ENCODE measurements at regions not wholly inside any gene's neighbourhood (a gene's known extent, or its start where the extent isn't known, plus 50 kb on each side); places are given as distances from the start of the nearest gene placed in this dataset.

GRCh38 chr20:6360766-6361165, 237.9 kb upstream of the FERMT1 start:
- Histone ChIP-seq H3K27ac (no peak overlapping the region), H3K9me3 (no peaks in the 10 kb centered on the region), H3K36me3 (no peaks in the 10 kb centered on the region), H3K4me1 (no peaks in the 10 kb centered on the region), H3K27me3 (no peaks in the 10 kb centered on the region), H3K4me3 (no peak overlapping the region)
- TF ChIP-seq, protein P1, sequence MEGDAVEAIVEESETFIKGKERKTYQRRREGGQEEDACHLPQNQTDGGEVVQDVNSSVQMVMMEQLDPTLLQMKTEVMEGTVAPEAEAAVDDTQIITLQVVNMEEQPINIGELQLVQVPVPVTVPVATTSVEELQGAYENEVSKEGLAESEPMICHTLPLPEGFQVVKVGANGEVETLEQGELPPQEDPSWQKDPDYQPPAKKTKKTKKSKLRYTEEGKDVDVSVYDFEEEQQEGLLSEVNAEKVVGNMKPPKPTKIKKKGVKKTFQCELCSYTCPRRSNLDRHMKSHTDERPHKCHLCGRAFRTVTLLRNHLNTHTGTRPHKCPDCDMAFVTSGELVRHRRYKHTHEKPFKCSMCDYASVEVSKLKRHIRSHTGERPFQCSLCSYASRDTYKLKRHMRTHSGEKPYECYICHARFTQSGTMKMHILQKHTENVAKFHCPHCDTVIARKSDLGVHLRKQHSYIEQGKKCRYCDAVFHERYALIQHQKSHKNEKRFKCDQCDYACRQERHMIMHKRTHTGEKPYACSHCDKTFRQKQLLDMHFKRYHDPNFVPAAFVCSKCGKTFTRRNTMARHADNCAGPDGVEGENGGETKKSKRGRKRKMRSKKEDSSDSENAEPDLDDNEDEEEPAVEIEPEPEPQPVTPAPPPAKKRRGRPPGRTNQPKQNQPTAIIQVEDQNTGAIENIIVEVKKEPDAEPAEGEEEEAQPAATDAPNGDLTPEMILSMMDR (IDR thresholded peaks at IDR 0.05) = no peak
- intact Hi-C loops (cut with DNase I) = no loop called here
- no peak for DNase-seq (ENCODE audit: low spot score in 2 of 2)

DNA sequence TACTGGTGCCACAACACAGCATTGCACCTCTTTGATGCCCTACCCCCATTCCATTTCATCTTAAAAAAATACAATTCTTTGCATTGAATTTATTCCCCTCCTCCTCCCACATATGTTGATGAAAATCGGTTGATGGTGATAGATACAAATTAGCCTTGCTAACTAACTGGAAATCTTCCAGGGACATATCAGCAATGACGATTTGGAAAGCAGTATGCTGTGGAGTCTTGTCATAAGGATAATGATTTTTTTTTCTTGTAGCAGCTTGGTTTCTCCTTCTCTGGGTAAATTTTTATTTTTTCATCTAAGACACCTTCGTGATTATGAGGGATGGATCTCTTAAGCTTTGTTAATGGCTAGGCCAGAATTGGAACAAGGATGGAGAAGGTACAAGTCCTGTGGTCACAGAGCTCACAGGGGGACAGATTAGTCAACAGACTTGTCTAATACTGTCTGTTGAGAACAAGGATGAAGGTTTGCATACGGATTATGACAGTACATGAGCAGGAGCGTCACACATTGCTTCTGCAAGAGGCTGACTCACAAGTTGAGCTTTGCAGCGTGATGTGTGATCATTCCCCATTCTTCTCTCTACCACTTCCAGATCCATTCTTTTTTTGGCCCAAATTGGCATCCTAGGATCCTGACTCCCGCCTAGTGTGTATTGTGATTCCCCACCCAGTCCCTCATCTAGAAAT, 233.1 kb upstream of the FERMT1 start:
- intact Hi-C loops (cut with DNase I) = no loop called here
- H3K9me3 ChIP-seq = no peaks in the 10 kb centered on the region
- no peaks in the 10 kb centered on the region for H3K36me3 ChIP-seq
- H3K27me3 ChIP-seq = no peaks in the 10 kb centered on the region
- no peak for DNase-seq (ENCODE audit: low spot score in 2 of 2)
- H3K27ac ChIP-seq = no peak overlapping the region
- no peak overlapping the region for H3K4me3 ChIP-seq
- TF ChIP-seq, protein P1 (IDR thresholded peaks at IDR 0.05) = no peak
- no peaks in the 10 kb centered on the region for H3K4me1 ChIP-seq

GRCh38 chr20:6348908-6349307, 226.1 kb upstream of the FERMT1 start:
- H3K27ac ChIP-seq = no peak overlapping the region
- no peaks in the 10 kb centered on the region for H3K9me3 ChIP-seq
- no peaks in the 10 kb centered on the region for H3K27me3 ChIP-seq
- intact Hi-C loops (cut with DNase I) = no loop called here
- TF ChIP-seq, protein P1 (IDR thresholded peaks at IDR 0.05) = no peak
- no peaks in the 10 kb centered on the region for H3K4me1 ChIP-seq
- H3K36me3 ChIP-seq = no peaks in the 10 kb centered on the region
- DNase-seq (ENCODE audit: low spot score in 2 of 2) = no peak
- no peak overlapping the region for H3K4me3 ChIP-seq

- intact Hi-C loops (cut with DNase I) = no loop called here
- TF ChIP-seq, protein P1 (IDR thresholded peaks at IDR 0.05) = no peak
- H3K9me3 ChIP-seq = no peaks in the 10 kb centered on the region
These were observed 225.1 kb upstream of the FERMT1 start for GRCh38 chr20:6347916-6348315.

DNA sequence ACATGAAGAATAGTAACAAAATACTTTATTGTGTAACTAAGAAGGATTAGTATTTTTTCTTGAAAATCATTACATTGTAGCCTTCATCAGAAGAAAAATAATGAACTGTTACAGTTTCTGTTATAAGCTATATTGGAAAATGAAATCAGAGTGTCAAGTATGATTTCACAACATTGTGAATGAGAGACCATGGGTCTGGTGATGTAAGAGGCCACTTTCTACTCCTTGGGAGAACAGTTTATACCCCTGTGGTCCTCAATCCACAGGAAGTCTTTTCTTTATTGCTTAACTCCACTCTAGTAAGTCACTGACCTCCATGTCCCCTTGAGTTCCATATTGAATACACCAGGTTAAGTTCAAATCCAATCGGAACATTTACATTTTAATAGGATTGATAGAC, 218.7 kb upstream of the FERMT1 start:
- TF ChIP-seq, protein P1 (IDR thresholded peaks at IDR 0.05) = no peak
- no peaks in the 10 kb centered on the region for H3K27me3 ChIP-seq
- H3K4me1 ChIP-seq = no peaks in the 10 kb centered on the region
- intact Hi-C loops (cut with DNase I) = no loop called here
- no peaks in the 10 kb centered on the region for H3K36me3 ChIP-seq
- no peak for DNase-seq (ENCODE audit: low spot score in 2 of 2)
- H3K27ac ChIP-seq = no peak overlapping the region
- no peaks in the 10 kb centered on the region for H3K9me3 ChIP-seq
- no peak overlapping the region for H3K4me3 ChIP-seq

More at GRCh38 chr20:6347916-6348315, 225.1 kb upstream of the FERMT1 start:
- Histone ChIP-seq H3K27me3 (no peaks in the 10 kb centered on the region), H3K27ac (no peak overlapping the region), H3K4me3 (no peak overlapping the region), H3K4me1 (no peaks in the 10 kb centered on the region), H3K36me3 (no peaks in the 10 kb centered on the region)
- DNase-seq (ENCODE audit: low spot score in 2 of 2) = no peak

DNA sequence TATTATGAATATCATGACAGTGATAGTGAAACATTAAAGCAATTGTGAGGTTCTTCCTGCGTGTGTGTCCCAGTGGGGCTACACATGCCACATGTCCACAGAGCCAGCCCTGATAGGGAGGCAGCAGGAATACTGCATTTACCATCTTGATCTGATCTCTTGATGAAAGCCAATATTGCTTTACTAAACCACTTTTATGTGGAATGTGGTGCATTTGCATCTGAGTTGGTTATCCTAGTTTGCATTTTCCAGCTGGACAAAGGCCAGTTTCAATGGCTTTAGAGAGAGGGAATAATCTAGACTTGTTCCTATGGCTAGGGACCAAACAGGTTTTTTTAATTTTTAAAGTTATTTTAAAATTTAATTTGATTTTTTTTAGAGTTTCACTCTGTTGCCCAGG, 216.3 kb upstream of the FERMT1 start:
- Histone ChIP-seq H3K36me3 (no peaks in the 10 kb centered on the region), H3K4me1 (no peaks in the 10 kb centered on the region), H3K27ac (no peak overlapping the region), H3K9me3 (no peaks in the 10 kb centered on the region), H3K27me3 (no peaks in the 10 kb centered on the region), H3K4me3 (no peak overlapping the region)
- TF ChIP-seq, protein P1 (IDR thresholded peaks at IDR 0.05) = no peak
- intact Hi-C loops (cut with DNase I) = no loop called here
- DNase-seq (ENCODE audit: low spot score in 2 of 2) = no peak
